Heart left ventricle (tissue), 13 donors: ENCODE measurements at regions not wholly inside any gene's neighbourhood (a gene's known extent, or its start where the extent isn't known, plus 50 kb on each side); places are given as distances from the start of the nearest gene placed in this dataset.

ENCODE experiments used
- CTCF ChIP-seq, 12 donors: fragments of 200-600 bp; sonication (generic) in 4 of 12; IDR thresholded peaks; one replicate each; pipeline versions ENCODE4 v1.5.0 to v1.8.0; 2018 to 2022; ENCODE audit warnings: antibody characterized with exemption in 12 of 12, mild to moderate bottlenecking in 5 of 12
- POLR2A ChIP-seq, 2 donors: fragments of 450-650 bp; IDR thresholded peaks; one replicate each; pipeline ENCODE4 v1.6.1; 2017; ENCODE audit warnings: antibody characterized with exemption in 2 of 2, mild to moderate bottlenecking in 2 of 2, moderate library complexity in 2 of 2
- donor health status: ischemic (EF 13 %, LVEDD 7.1; RV severe dilation, severe dysfunction).
- donor health status: DM: no; HTN: yes; CAD: no.
- donor health status: DM: no; HTN: no; CAD: no.
- donor health status: ischemic (EF 25% LVEDD 6.9; RV normal size, moderate dysfunction).
- donor health status: ischemic (EF 25% LVEDD 5.7; RV mildly dilated, moderate dysfunction).
- donor health status: ischemic (EF 35%, LVEDD 5.7; RV mildly dilated, moderate dysfunction).
- donor health status: nonischemic (EF 11% LVEDD 7.7; RV severe dilation, severe dysfunction).
- donor health status: DM: yes; HTN: yes; CAD: no.
- donor health status: PGD.
- donor health status: ischemic (EF 29% LVEDD 5.4; RV normal size, mild dysfunction).
- donor health status: nonischemic (EF 23%, LVEDD 6.1; RV moderate dilation, normal function).

GRCh38 chr2:144225076-144225475 lies 294.8 kb downstream of the ZEB2 start:
- TF ChIP-seq CTCF (IDR thresholded peaks at IDR 0.05) (no peak), POLR2A (IDR thresholded peaks at IDR 0.05) (no peak)
